PC-9 (cell line): ENCODE measurements at regions not wholly inside any gene's neighbourhood (a gene's known extent, or its start where the extent isn't known, plus 50 kb on each side); places are given as distances from the start of the nearest gene placed in this dataset.

Experiments used
- BruUV-seq: library from RNA; stranded (reverse); fragments of 400-500 nt; replicated peaks from 2 replicates; lab custom pipeline; 2021; lab: Mats Ljungman, UMichigan
- CTCF ChIA-PET: fragments of 300-600 bp; sonication (Branson Sonifier 250); formaldehyde crosslinking; loops from one replicate; lab custom pipeline; 2022; ENCODE audit warnings: antibody characterized with exemption; lab: Charles Lee
- POLR2A ChIA-PET: fragments of 300-600 bp; sonication (Branson Sonifier 250); formaldehyde crosslinking; loops from one replicate; lab custom pipeline; 2022; ENCODE audit warnings: antibody characterized with exemption; ENCODE audit not compliant: unreplicated experiment; lab: Charles Lee
- DNase-seq, 2 experiments: peaks; one replicate each; pipeline versions ENCODE4 v3.0.0 to v3.0.0-alpha.2; 2015 to 2022; ENCODE audit warnings: mixed read lengths in 1 of 2
- H2AFZ ChIP-seq: fragments of 200-600 bp; sonication (generic); 2 replicates; pipeline ENCODE4 v1.8.1; 2017; ENCODE audit warnings: antibody characterized with exemption
- H3F3A ChIP-seq: fragments of 200-600 bp; sonication (generic); 2 replicates; pipeline ENCODE4 v1.8.1; 2017; ENCODE audit warnings: antibody characterized with exemption, mild to moderate bottlenecking, low read depth; ENCODE audit not compliant: insufficient read depth
- H3K27ac ChIP-seq: fragments of 200-600 bp; sonication (generic); 2 replicates; pipeline ENCODE4 v1.6.1; 2016; ENCODE audit warnings: mixed run types
- H3K27me3 ChIP-seq: fragments of 200-600 bp; sonication (generic); 2 replicates; pipeline ENCODE4 v1.6.1; 2016; ENCODE audit warnings: low read depth, mixed run types; ENCODE audit not compliant: insufficient read depth
- H3K36me3 ChIP-seq: fragments of 200-600 bp; sonication (generic); 2 replicates; pipeline ENCODE4 v1.6.1; 2016; ENCODE audit warnings: low read depth, mixed run types
- H3K4me1 ChIP-seq: fragments of 200-600 bp; sonication (generic); replicated peaks from 2 replicates; pipeline ENCODE4 v1.6.1; 2016; ENCODE audit warnings: mixed run types; ENCODE audit not compliant: insufficient read depth
- H3K4me2 ChIP-seq: fragments of 200-600 bp; sonication (generic); 2 replicates; pipeline ENCODE4 v1.6.1; 2017; ENCODE audit warnings: mixed run types
- H3K4me3 ChIP-seq: fragments of 200-600 bp; sonication (generic); 2 replicates; pipeline ENCODE4 v1.6.1; 2016; ENCODE audit warnings: mixed run types
- H3K79me2 ChIP-seq: fragments of 200-600 bp; sonication (generic); 2 replicates; pipeline ENCODE4 v1.6.1; 2017; ENCODE audit warnings: low read depth, mixed run types
- H3K9me2 ChIP-seq: fragments of 200-600 bp; sonication (generic); 2 replicates; pipeline ENCODE4 v1.8.1; 2017; ENCODE audit warnings: mild to moderate bottlenecking; ENCODE audit not compliant: insufficient read depth
- H3K9me3 ChIP-seq: fragments of 200-600 bp; sonication (generic); 2 replicates; pipeline ENCODE4 v1.8.1; 2016; ENCODE audit warnings: low read depth; ENCODE audit not compliant: insufficient read depth
- H4K20me1 ChIP-seq: fragments of 200-600 bp; sonication (generic); 2 replicates; pipeline ENCODE4 v1.8.1; 2017; ENCODE audit not compliant: insufficient read depth
- EZH2 ChIP-seq: fragments of 200-600 bp; sonication (generic); IDR thresholded peaks from 2 replicates; pipeline ENCODE4 v1.8.0; 2017; ENCODE audit warnings: antibody characterized with exemption, low read depth
- intact Hi-C: fragments of 100-400 bp; cut with micrococcal nuclease; formaldehyde crosslinking; loops from one replicate; pipeline ENCODE4 v1.10.0; 2022; ENCODE audit not compliant: unreplicated experiment
- TF ChIP-seq, protein P1 (sequence below): fragments of 200-600 bp; sonication (generic); conservative IDR thresholded peaks from 2 replicates; pipeline ENCODE4 v1.6.1; 2017; ENCODE audit warnings: mixed run types, antibody characterized with exemption, mild to moderate bottlenecking, moderate library complexity

DNA sequence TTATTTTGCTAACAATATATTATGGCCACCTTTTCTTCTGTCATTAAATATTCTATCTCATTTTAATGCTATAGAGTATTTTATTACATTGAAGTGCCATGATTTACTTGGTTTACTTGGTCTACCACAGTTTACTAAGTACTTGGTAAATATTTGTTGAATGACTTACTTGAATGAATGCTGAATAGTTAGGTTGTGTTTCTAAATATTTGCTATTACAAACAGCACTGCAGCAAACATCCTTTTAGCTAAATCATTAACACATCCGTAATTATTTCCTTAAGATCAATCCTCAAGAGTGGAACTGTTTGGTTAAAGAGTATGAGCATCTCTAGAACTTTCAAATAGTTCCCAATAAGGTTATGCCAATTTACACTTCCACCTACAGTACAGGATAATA, 318.7 kb downstream of the MYCN start:
- Histone ChIP-seq H3K9me2 (no peaks in the 10 kb centered on the region), H3K4me3 (no peak overlapping the region), H3K36me3 (no peaks in the 10 kb centered on the region), H3K27ac (no peak overlapping the region), H3K27me3 (peaks cover 34% of the 10 kb centered on the region; the same call in 1 of the 2 replicates), H4K20me1 (no peaks in the 10 kb centered on the region), H3F3A (no peaks in the 10 kb centered on the region), H3K79me2 (no peaks in the 10 kb centered on the region), H2AFZ (no peak overlapping the region), H3K9me3 (no peaks in the 10 kb centered on the region), H3K4me2 (no peak overlapping the region), H3K4me1 (no peaks in the 10 kb centered on the region)
- ChIA-PET POLR2A (no interaction called here), CTCF (no interaction called here)
- TF ChIP-seq, protein P1, sequence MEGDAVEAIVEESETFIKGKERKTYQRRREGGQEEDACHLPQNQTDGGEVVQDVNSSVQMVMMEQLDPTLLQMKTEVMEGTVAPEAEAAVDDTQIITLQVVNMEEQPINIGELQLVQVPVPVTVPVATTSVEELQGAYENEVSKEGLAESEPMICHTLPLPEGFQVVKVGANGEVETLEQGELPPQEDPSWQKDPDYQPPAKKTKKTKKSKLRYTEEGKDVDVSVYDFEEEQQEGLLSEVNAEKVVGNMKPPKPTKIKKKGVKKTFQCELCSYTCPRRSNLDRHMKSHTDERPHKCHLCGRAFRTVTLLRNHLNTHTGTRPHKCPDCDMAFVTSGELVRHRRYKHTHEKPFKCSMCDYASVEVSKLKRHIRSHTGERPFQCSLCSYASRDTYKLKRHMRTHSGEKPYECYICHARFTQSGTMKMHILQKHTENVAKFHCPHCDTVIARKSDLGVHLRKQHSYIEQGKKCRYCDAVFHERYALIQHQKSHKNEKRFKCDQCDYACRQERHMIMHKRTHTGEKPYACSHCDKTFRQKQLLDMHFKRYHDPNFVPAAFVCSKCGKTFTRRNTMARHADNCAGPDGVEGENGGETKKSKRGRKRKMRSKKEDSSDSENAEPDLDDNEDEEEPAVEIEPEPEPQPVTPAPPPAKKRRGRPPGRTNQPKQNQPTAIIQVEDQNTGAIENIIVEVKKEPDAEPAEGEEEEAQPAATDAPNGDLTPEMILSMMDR, result no peak
- no peak for TF ChIP-seq EZH2
- no peak for DNase-seq
- no TSS peak for BruUV-seq
- intact Hi-C loops, result no loop called here

DNA sequence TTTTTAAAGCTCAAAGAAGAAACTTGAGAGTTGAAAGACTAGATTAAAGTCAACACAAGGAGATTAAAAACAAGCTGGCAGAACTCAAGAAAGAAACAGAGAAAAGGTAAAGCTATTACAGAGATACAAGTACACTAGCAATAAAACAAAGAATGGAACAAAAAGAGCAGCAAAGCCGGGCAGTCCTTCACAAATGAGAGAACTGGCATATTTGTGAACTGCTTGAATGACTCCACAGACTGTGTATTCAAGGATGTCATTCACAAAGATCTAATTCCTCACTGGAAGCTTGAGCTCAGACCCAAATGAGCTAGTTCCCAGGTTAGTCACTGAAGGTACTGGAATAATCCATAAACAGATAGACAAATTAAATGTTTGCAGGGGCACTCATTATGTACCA, 318.0 kb downstream of the MYCN start:
- no peak overlapping the region for H3K4me3 ChIP-seq
- H3K36me3 ChIP-seq, result no peaks in the 10 kb centered on the region
- H3K9me2 ChIP-seq, result no peaks in the 10 kb centered on the region
- no peaks in the 10 kb centered on the region for H3F3A ChIP-seq
- DNase-seq, result no peak
- intact Hi-C loops, result no loop called here
- POLR2A ChIA-PET, result no interaction called here
- H3K4me1 ChIP-seq, result no peaks in the 10 kb centered on the region
- no peak overlapping the region for H3K4me2 ChIP-seq
- CTCF ChIA-PET, result no interaction called here
- H3K27me3 ChIP-seq, result peaks cover 32% of the 10 kb centered on the region; the same call in 1 of the 2 replicates
- no TSS peak for BruUV-seq
- TF ChIP-seq, protein P1, result no peak
- no peaks in the 10 kb centered on the region for H4K20me1 ChIP-seq
- H3K27ac ChIP-seq, result no peak overlapping the region
- no peaks in the 10 kb centered on the region for H3K9me3 ChIP-seq
- H2AFZ ChIP-seq, result no peak overlapping the region
- no peaks in the 10 kb centered on the region for H3K79me2 ChIP-seq

DNA sequence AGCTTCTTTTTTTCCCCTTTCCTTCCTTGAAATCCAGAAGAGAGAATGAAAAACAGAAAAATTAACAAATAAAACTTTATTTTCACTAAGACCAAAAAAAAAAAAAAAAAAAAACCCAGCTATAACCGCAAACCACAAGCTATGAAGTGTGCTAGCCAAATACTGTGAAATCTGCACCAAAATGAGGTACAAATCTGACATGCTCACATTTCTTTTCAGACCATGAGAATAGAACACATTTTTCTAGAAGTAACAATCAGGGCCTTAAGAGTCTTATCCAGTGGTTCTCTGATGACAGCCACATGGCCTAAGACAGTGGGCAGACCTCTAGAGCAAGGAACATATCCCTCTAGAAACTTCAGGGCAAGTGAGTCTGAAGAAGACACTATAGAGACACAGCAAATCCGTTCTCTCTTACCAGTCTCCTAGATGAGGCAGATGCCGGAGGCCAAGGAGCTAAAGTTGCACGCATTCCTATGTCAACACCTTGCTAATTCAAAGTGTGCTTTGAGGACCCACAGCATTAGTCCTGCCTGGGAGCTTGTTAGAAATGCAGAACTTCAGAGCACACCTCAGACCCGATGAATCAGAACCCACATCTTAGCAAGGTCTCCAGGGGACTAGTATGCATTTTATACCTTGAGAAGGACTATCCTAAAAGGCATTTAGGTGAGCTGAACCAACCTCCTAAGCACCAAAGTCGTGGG, 317.1 kb downstream of the MYCN start:
- TF ChIP-seq EZH2, result no peak
- TF ChIP-seq, protein P1, result no peak
- H3K9me2 ChIP-seq, result no peaks in the 10 kb centered on the region
- no peak overlapping the region for H2AFZ ChIP-seq
- H3K27me3 ChIP-seq, result peaks cover 23% of the 10 kb centered on the region; the same call in 1 of the 2 replicates
- POLR2A ChIA-PET, result no interaction called here
- H3K9me3 ChIP-seq, result no peaks in the 10 kb centered on the region
- CTCF ChIA-PET, result no interaction called here
- no TSS peak for BruUV-seq
- intact Hi-C loops, result no loop called here
- no peaks in the 10 kb centered on the region for H3F3A ChIP-seq
- H3K4me3 ChIP-seq, result no peak overlapping the region
- H3K36me3 ChIP-seq, result no peaks in the 10 kb centered on the region
- no peaks in the 10 kb centered on the region for H3K4me1 ChIP-seq
- H3K4me2 ChIP-seq, result no peak overlapping the region
- H4K20me1 ChIP-seq, result no peaks in the 10 kb centered on the region
- DNase-seq, result no peak
- no peak overlapping the region for H3K27ac ChIP-seq
- H3K79me2 ChIP-seq, result no peaks in the 10 kb centered on the region
